Peyer's patch (tissue), 4 donors: ENCODE measurements at regions not wholly inside any gene's neighbourhood (a gene's known extent, or its start where the extent isn't known, plus 50 kb on each side); places are given as distances from the start of the nearest gene placed in this dataset.

Source experiments
- CTCF ChIP-seq, 6 experiments: fragments of 450-650 bp in 4 of 6; fragments of 200-600 bp in 2 of 6; sonication (generic) in 1 of 6; IDR thresholded peaks; one replicate each; pipeline ENCODE4 v1.5.1; 2017 to 2019; ENCODE audit warnings: antibody characterized with exemption in 6 of 6, mild to moderate bottlenecking in 3 of 6, moderate library complexity in 1 of 6
- POLR2A ChIP-seq, 2 donors: fragments of 450-650 bp; IDR thresholded peaks; one replicate each; pipeline ENCODE4 v1.5.1; 2017; ENCODE audit warnings: antibody characterized with exemption in 2 of 2, mild to moderate bottlenecking in 2 of 2, moderate library complexity in 2 of 2

GRCh38 chr19:13637664-13638063 lies 126.7 kb upstream of the MRI1 start:
- no peak for TF ChIP-seq CTCF (IDR thresholded peaks at IDR 0.05)
- no peak for TF ChIP-seq POLR2A (IDR thresholded peaks at IDR 0.05)
